HG02840 (cell line): ENCODE measurements at regions not wholly inside any gene's neighbourhood (a gene's known extent, or its start where the extent isn't known, plus 50 kb on each side); places are given as distances from the start of the nearest gene placed in this dataset.

Experiments used
- ATAC-seq: cut with Tn5 transposase; IDR thresholded peaks from one replicate; pipeline ENCODE4 v1.9.1; 2021; ENCODE audit warnings: mild to moderate bottlenecking, moderate library complexity, moderate number of reproducible peaks; ENCODE audit not compliant: unreplicated experiment, low FRiP score

- ATAC-seq: no peak
Measured at GRCh38 chr1:37404711-37405110, 69.7 kb upstream of the ZC3H12A start.

GRCh38 chr1:37410105-37410504 is 64.3 kb upstream of the ZC3H12A start:
- no peak for ATAC-seq

GRCh38 chr1:37410815-37411214 is 63.6 kb upstream of the ZC3H12A start:
- ATAC-seq: no peak

GRCh38 chr1:37415611-37416244 is 58.7 kb upstream of the ZC3H12A start:
- no peak for ATAC-seq

GRCh38 chr1:37420456-37420855 is 53.9 kb upstream of the ZC3H12A start:
- ATAC-seq: no peak

- no peak for ATAC-seq
Measured at GRCh38 chr1:37423810-37424209, 50.6 kb upstream of the ZC3H12A start.

GRCh38 chr1:37424523-37424922 is 49.9 kb upstream of the ZC3H12A start:
- ATAC-seq: no peak
